ENCODE measurements at regions not wholly inside any gene's neighbourhood (a gene's known extent, or its start where the extent isn't known, plus 50 kb on each side); places are given as distances from the start of the nearest gene placed in this dataset.

DNA sequence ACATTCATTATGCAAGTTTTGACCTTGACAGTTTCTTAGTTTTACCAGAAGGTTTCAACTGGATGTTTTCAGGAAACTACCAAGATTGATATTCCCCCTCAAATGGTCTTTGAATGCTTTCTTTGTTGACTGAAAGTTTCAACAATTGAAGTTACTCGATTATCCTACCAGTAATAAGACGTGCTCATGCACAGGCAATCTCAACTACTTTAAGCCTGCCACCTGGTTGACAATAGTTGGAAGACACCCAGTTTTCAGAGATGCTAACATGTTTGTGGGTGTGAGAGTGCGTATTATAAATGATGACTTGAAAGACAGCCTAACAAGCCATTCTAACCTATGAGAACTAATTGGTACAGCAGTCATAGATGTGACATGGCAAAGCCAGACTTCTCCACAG, 73.4 kb upstream of the ITPRID1 start:
- Histone ChIP-seq H4K20me1 (ENCODE audit: control insufficient read depth, insufficient read depth, insufficient read length) (no peaks in the 10 kb centered on the region), H3K9ac (ENCODE audit: extremely low read depth, insufficient read length, low read length) (no peak overlapping the region), H3K79me2 (ENCODE audit: insufficient read depth, low read length) (no peaks in the 10 kb centered on the region), H2BK15ac (ENCODE audit: low read depth, low read length) (no peak overlapping the region), H3K18ac (ENCODE audit: insufficient read length, low read depth, low read length) (no peak overlapping the region), H3K4me1 (ENCODE audit: insufficient read depth, low read length) (peaks cover 4% of the 10 kb centered on the region; the same call in 1 of the 2 replicates), H2BK120ac (ENCODE audit: low read depth, low read length, poor library complexity, severe bottlenecking) (no peak overlapping the region), H2BK12ac (ENCODE audit: insufficient read length, low read depth, low read length) (no peak overlapping the region), H2AK5ac (ENCODE audit: insufficient read length, low read length) (no peak overlapping the region), H2BK20ac (ENCODE audit: low read depth, low read length, poor library complexity, severe bottlenecking) (no peak overlapping the region), H3K4me2 (ENCODE audit: insufficient read depth, insufficient read length, low read length) (no peak overlapping the region), H3K23me2 (ENCODE audit: insufficient read length, low read depth, low read length, poor library complexity, severe bottlenecking) (no peaks in the 10 kb centered on the region), H4K8ac (replicated peaks; ENCODE audit: insufficient read length, low read depth, low read length) (no peak overlapping the region), H3K14ac (ENCODE audit: insufficient read depth, low read length) (no peak overlapping the region), H3K27me3 (ENCODE audit: insufficient read depth, low read length) (no peaks in the 10 kb centered on the region), H2BK5ac (ENCODE audit: insufficient read length, low read length) (no peak overlapping the region), H3K23ac (ENCODE audit: insufficient read length, low read depth, low read length) (no peak overlapping the region), H3K79me1 (ENCODE audit: insufficient read depth, low read depth, low read length, poor library complexity, severe bottlenecking) (no peaks in the 10 kb centered on the region), H2AFZ (ENCODE audit: low read length) (no peak overlapping the region), H4K5ac (ENCODE audit: insufficient read length, low read depth, low read length) (no peak overlapping the region), H3K56ac (ENCODE audit: insufficient read length, low read depth, low read length) (no peak overlapping the region), H3K9me3 (ENCODE audit: control insufficient read depth, low read depth, low read length) (no peaks in the 10 kb centered on the region), H3T11ph (ENCODE audit: low read length) (no peak overlapping the region), H3K4ac (ENCODE audit: low read depth, low read length) (no peak overlapping the region), H3K27ac (ENCODE audit: insufficient read length, low read depth, low read length) (no peak overlapping the region), H4K91ac (ENCODE audit: insufficient read length, low read depth, low read length) (no peak overlapping the region)
- Mint-ChIP-seq H3K4me3 (no peak overlapping the region), H3K36me3 (ENCODE audit: insufficient read depth in 1 of 3, low read depth in 3 of 3) (no peaks in the 10 kb centered on the region), H3K27ac (no peak overlapping the region), H3K4me1 (peaks cover 6 to 41% of the 10 kb centered on the region in 2 experiments), H3K9me3 (no peaks in the 10 kb centered on the region), H3K27me3 (ENCODE audit: low read depth) (no peaks in the 10 kb centered on the region; the same call in 1 of the 2 replicates)
- DNase-seq, result no peak
- TF ChIP-seq, protein P1, sequence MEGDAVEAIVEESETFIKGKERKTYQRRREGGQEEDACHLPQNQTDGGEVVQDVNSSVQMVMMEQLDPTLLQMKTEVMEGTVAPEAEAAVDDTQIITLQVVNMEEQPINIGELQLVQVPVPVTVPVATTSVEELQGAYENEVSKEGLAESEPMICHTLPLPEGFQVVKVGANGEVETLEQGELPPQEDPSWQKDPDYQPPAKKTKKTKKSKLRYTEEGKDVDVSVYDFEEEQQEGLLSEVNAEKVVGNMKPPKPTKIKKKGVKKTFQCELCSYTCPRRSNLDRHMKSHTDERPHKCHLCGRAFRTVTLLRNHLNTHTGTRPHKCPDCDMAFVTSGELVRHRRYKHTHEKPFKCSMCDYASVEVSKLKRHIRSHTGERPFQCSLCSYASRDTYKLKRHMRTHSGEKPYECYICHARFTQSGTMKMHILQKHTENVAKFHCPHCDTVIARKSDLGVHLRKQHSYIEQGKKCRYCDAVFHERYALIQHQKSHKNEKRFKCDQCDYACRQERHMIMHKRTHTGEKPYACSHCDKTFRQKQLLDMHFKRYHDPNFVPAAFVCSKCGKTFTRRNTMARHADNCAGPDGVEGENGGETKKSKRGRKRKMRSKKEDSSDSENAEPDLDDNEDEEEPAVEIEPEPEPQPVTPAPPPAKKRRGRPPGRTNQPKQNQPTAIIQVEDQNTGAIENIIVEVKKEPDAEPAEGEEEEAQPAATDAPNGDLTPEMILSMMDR (conservative IDR thresholded peaks at IDR 0.05), result no peak
- WGBS (ENCODE audit: extremely low coverage, insufficient read length, low lambda C conversion rate), result no CpG with 5 or more reads among the region's 3 CpGs
